Uterus (tissue), 3 donors: ENCODE measurements at regions not wholly inside any gene's neighbourhood (a gene's known extent, or its start where the extent isn't known, plus 50 kb on each side); places are given as distances from the start of the nearest gene placed in this dataset.
"Not testable (repeated sequence)": the region's sequence is repeated elsewhere in the genome, so short reads cannot be mapped to it uniquely, and the experiment has no call there.

Source experiments
- DNase-seq, 2 donors: peaks; one replicate each; pipeline ENCODE4 v3.0.0-alpha.2; 2019 to 2020
- H3K27ac ChIP-seq, 2 donors: fragments of 200-600 bp; sonication (generic); 1 replicate in 1 of 2; 2 replicates in 1 of 2; pipeline ENCODE4 v1.5.1; 2016 to 2018
- H3K27me3 ChIP-seq, 2 donors: fragments of 200-600 bp; sonication (generic); one replicate each; pipeline ENCODE4 v1.5.1; 2018 to 2019; ENCODE audit warnings: control low read depth in 1 of 2
- H3K36me3 ChIP-seq, 2 donors: fragments of 200-600 bp; sonication (generic); one replicate each; pipeline ENCODE4 v1.5.1; 2019; ENCODE audit warnings: control low read depth in 1 of 2
- H3K4me1 ChIP-seq, 2 donors: fragments of 200-600 bp; sonication (generic); one replicate each; pipeline ENCODE4 v1.5.1; 2018 to 2019; ENCODE audit warnings: control low read depth in 1 of 2
- H3K4me3 ChIP-seq, 2 donors: fragments of 200-600 bp; sonication (generic); 1 replicate in 1 of 2; 2 replicates in 1 of 2; pipeline ENCODE4 v1.5.1; 2018 to 2019; ENCODE audit warnings: mild to moderate bottlenecking in 1 of 2
- H3K9me3 ChIP-seq, 2 donors: fragments of 200-600 bp; sonication (generic); one replicate each; pipeline ENCODE4 v1.5.1; 2019; ENCODE audit warnings: control low read depth in 1 of 2
- CTCF ChIP-seq, 4 experiments: fragments of 200-600 bp in 2 of 4; fragments of 450-650 bp in 2 of 4; sonication (generic) in 2 of 4; IDR thresholded peaks; one replicate each; pipeline ENCODE4 v1.5.1; 2016 to 2019; ENCODE audit warnings: antibody characterized with exemption in 4 of 4, mild to moderate bottlenecking in 2 of 4, moderate library complexity in 1 of 4
- POLR2A ChIP-seq, 2 donors: fragments of 450-650 bp; IDR thresholded peaks; one replicate each; pipeline ENCODE4 v1.6.1; 2016; ENCODE audit warnings: antibody characterized with exemption in 2 of 2, mild to moderate bottlenecking in 1 of 2, moderate library complexity in 1 of 2
- intact Hi-C: fragments of 100-400 bp; cut with DNase I; formaldehyde crosslinking; loops from one replicate; pipeline ENCODE4 v1.15.1; 2023; ENCODE audit warnings: low total_unique reads
- donor health status: DM: yes; HTN: yes; CAD: no.

DNA sequence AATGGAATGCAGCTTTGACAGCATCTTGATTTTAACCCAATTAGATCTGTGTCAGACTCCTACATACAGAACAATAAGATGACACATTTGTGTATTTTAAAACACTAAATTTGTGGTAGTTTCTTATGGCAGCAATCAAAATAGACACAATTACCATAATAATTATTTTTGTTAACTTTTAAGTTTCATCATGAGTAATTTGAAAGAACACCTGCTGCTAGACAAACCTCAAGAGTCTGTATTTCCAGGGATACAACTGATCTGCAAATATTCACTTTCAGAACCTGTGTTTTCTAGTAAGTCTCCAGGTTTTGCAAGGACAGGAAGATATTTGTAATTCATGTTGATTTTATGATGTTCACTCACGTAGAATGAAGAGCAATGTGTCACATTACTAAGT lies 736.8 kb downstream of the DIPK2A start:
- H3K4me1 ChIP-seq: no peaks in the 10 kb centered on the region
- H3K27me3 ChIP-seq: no peaks in the 10 kb centered on the region
- intact Hi-C loops: no loop called here
- no peak for TF ChIP-seq CTCF (IDR thresholded peaks at IDR 0.05)
- TF ChIP-seq POLR2A (IDR thresholded peaks at IDR 0.05): no peak
- no peaks in the 10 kb centered on the region for H3K36me3 ChIP-seq
- no peaks in the 10 kb centered on the region for H3K9me3 ChIP-seq
- H3K27ac ChIP-seq: no peak overlapping the region
- H3K4me3 ChIP-seq: no peak overlapping the region
- no peak for DNase-seq

DNA sequence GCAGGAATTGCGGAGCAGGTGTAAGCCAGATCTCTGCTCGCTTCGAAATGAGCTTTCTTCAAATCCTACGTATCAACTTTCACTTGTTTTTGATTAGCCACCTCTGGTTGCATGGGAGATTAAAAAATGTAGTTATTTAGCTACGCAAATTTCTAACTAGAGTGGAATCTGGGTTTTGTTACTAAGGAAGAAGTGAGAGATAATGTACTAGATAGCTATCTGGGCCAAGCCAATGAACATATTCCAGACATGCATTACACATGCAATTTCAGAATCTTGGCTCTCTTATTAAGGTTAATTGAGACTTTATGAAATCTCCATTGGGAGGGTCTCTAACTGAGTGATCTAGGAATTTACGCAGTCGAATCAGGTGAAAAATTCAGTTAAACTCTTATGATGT lies 765.7 kb downstream of the DIPK2A start:
- no peak overlapping the region for H3K4me3 ChIP-seq
- TF ChIP-seq POLR2A (IDR thresholded peaks at IDR 0.05): no peak
- no peak for TF ChIP-seq CTCF (IDR thresholded peaks at IDR 0.05)
- no peaks in the 10 kb centered on the region for H3K36me3 ChIP-seq
- no peak for DNase-seq
- H3K27me3 ChIP-seq: no peaks in the 10 kb centered on the region
- no peaks in the 10 kb centered on the region for H3K9me3 ChIP-seq
- H3K27ac ChIP-seq: no peak overlapping the region
- intact Hi-C loops: no loop called here
- no peaks in the 10 kb centered on the region for H3K4me1 ChIP-seq

GRCh38 chr3:144743225-144743668 lies 771.6 kb downstream of the DIPK2A start:
- intact Hi-C loops: no loop called here
- Histone ChIP-seq H3K4me1 (no peaks in the 10 kb centered on the region), H3K27me3 (no peaks in the 10 kb centered on the region), H3K36me3 (no peaks in the 10 kb centered on the region), H3K9me3 (no peaks in the 10 kb centered on the region), H3K27ac (no peak overlapping the region), H3K4me3 (no peak overlapping the region)
- no peak for TF ChIP-seq POLR2A (IDR thresholded peaks at IDR 0.05)
- no peak for TF ChIP-seq CTCF (IDR thresholded peaks at IDR 0.05)
- DNase-seq: no peak

- H3K27ac ChIP-seq: no peak overlapping the region
- intact Hi-C loops: no loop called here
These were observed 772.9 kb downstream of the DIPK2A start for GRCh38 chr3:144744473-144744872.

DNA sequence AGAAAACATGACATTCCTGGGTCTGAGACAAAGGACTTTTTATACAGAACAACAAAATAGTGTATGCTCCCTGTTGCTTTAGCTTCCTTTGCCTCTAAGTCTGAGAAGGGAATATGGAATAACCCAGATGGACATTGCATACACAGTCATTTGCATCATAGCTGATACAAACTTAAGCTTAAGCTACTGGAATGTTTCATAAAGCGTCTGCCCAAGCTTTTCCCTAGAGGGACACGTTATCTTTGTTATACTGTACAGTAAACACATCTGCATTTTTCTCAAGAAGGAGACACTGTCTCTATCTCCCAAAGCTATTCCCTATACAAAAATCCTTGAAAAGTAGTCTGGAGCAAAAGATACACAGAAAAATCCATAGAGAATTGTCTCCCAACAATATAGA lies 775.0 kb downstream of the DIPK2A start:
- H3K36me3 ChIP-seq: no peaks in the 10 kb centered on the region
- H3K27ac ChIP-seq: no peak overlapping the region
- TF ChIP-seq POLR2A (IDR thresholded peaks at IDR 0.05): no peak
- no peak for TF ChIP-seq CTCF (IDR thresholded peaks at IDR 0.05)
- no peaks in the 10 kb centered on the region for H3K27me3 ChIP-seq
- no peak for DNase-seq
- no peaks in the 10 kb centered on the region for H3K9me3 ChIP-seq
- intact Hi-C loops: no loop called here
- no peak overlapping the region for H3K4me3 ChIP-seq
- H3K4me1 ChIP-seq: no peaks in the 10 kb centered on the region

More at GRCh38 chr3:144744473-144744872, 772.9 kb downstream of the DIPK2A start:
- Histone ChIP-seq H3K4me3 (no peak overlapping the region), H3K4me1 (no peaks in the 10 kb centered on the region), H3K9me3 (no peaks in the 10 kb centered on the region), H3K27me3 (no peaks in the 10 kb centered on the region), H3K36me3 (no peaks in the 10 kb centered on the region)
- DNase-seq: no peak
- TF ChIP-seq POLR2A (IDR thresholded peaks at IDR 0.05) (no peak), CTCF (IDR thresholded peaks at IDR 0.05) (no peak)

- DNase-seq, H3K36me3 ChIP-seq, H3K27me3 ChIP-seq, H3K4me3 ChIP-seq, H3K9me3 ChIP-seq, intact Hi-C loops, H3K4me1 ChIP-seq, H3K27ac ChIP-seq: not testable (repeated sequence)
These were observed 778.1 kb downstream of the DIPK2A start for GRCh38 chr3:144749536-144750253.
